AG09319 (cell line): ENCODE measurements at regions not wholly inside any gene's neighbourhood (a gene's known extent, or its start where the extent isn't known, plus 50 kb on each side); places are given as distances from the start of the nearest gene placed in this dataset.

ENCODE experiments used
- DNase-seq: peaks from one replicate; pipeline ENCODE4 v3.0.0-alpha.2; 2010; ENCODE audit warnings: low read depth; ENCODE audit errors: extremely low read depth
- CTCF ChIP-seq: IDR thresholded peaks from 2 replicates; pipeline ENCODE4 v1.5.1; 2011; ENCODE audit warnings: low read depth, mild to moderate bottlenecking, inconsistent platforms, low read length, moderate library complexity

- DNase-seq: no peak
- no peak for TF ChIP-seq CTCF
Observed at GRCh38 chr1:90155721-90156487, 161.0 kb downstream of the ZNF326 start.

GRCh38 chr1:90154711-90155110 lies 159.8 kb downstream of the ZNF326 start:
- TF ChIP-seq CTCF: no peak
- no peak for DNase-seq

- DNase-seq: no peak
- TF ChIP-seq CTCF: no peak
Observed at GRCh38 chr1:90149101-90149500, 154.2 kb downstream of the ZNF326 start.

DNA sequence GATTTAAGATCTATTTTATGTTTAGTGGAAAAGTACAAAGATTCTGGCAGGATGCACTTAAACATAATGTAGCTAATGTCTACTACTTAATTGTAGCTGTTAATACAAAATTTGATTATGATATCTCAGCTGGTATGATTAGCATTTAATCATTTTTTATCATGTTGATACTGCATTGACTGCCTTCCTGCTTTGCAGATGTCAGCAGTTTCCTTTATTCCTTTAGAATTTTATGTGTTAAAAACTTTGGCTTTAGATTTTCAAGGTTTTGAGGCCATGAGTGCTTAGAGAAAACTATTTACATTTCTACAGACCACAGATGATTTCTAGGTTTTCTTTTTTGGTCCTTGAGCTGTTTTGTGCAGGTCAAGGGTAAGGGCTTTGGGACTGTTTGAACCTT lies 152.2 kb downstream of the ZNF326 start:
- no peak for DNase-seq
- TF ChIP-seq CTCF: no peak

DNA sequence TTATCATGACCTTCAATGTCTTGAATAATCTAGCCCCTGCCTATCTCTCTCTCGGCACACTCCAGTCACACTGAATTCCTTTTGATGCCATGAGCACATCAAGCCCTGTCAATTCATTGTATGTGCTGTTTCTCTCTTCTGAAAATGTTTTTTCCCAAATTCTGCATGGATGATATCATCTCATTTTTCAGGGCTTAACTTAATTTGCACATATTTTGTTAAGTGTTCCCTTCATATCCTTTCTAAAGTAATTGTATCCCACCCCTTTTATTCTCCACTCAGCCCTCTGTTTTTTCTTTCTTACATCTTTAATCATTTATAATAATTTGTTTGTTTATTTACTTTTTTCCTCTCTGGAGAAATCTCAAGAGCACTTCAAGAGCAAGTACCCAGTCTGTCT lies 149.9 kb downstream of the ZNF326 start:
- TF ChIP-seq CTCF: no peak
- no peak for DNase-seq

GRCh38 chr1:90143591-90143990 lies 148.7 kb downstream of the ZNF326 start:
- no peak for TF ChIP-seq CTCF
- DNase-seq: no peak

- TF ChIP-seq CTCF: no peak
- no peak for DNase-seq
Observed at GRCh38 chr1:90142697-90143096, 147.8 kb downstream of the ZNF326 start.
